Thyroid gland (tissue), 4 donors: ENCODE measurements at regions not wholly inside any gene's neighbourhood (a gene's known extent, or its start where the extent isn't known, plus 50 kb on each side); places are given as distances from the start of the nearest gene placed in this dataset.

Experiments used
- DNase-seq, 2 donors: peaks; one replicate each; pipeline ENCODE4 v3.0.0-alpha.2; 2019
- H3K27ac ChIP-seq, 3 donors: fragments of 200-600 bp; sonication (generic); 1 replicate in 2 of 3; 2 replicates in 1 of 3; pipeline ENCODE4 v1.5.1; 2016 to 2019; ENCODE audit warnings: mild to moderate bottlenecking in 1 of 3, moderate library complexity in 1 of 3
- H3K27me3 ChIP-seq: fragments of 200-600 bp; sonication (generic); one replicate; pipeline ENCODE4 v1.5.1; 2019
- H3K36me3 ChIP-seq, 2 donors: fragments of 200-600 bp; sonication (generic); one replicate each; pipeline ENCODE4 v1.5.1; 2016 to 2019
- H3K4me1 ChIP-seq, 2 donors: fragments of 200-600 bp; sonication (generic); one replicate each; pipeline ENCODE4 v1.5.1; 2017 to 2019
- H3K4me3 ChIP-seq, 3 donors: fragments of 200-600 bp; sonication (generic); replicated peaks in 1 of 3; 1 replicate in 2 of 3; 2 replicates in 1 of 3; pipeline ENCODE4 v1.5.1; 2016; ENCODE audit warnings: mild to moderate bottlenecking in 1 of 3
- H3K9me3 ChIP-seq: fragments of 200-600 bp; sonication (generic); one replicate; pipeline ENCODE4 v1.5.1; 2017
- CTCF ChIP-seq, 6 experiments: fragments of 200-600 bp in 3 of 6; fragments of 450-650 bp in 3 of 6; sonication (generic) in 3 of 6; IDR thresholded peaks; one replicate each; pipeline ENCODE4 v1.5.1; 2016 to 2019; ENCODE audit warnings: antibody characterized with exemption in 6 of 6, mild to moderate bottlenecking in 2 of 6, inconsistent platforms in 1 of 6, moderate library complexity in 1 of 6
- POLR2A ChIP-seq, 2 donors: fragments of 450-650 bp; IDR thresholded peaks; one replicate each; pipeline ENCODE4 v1.6.1; 2017; ENCODE audit warnings: antibody characterized with exemption in 2 of 2, mild to moderate bottlenecking in 2 of 2, moderate library complexity in 1 of 2
- WGBS, 2 donors: methylation state at CpG; one replicate each; pipeline ENCODE4 v1.1.5; 2017; 5-methylcytosine and 5-hydroxymethylcytosine counted together
- intact Hi-C: fragments of 100-400 bp; cut with DNase I; formaldehyde crosslinking; loops from one replicate; pipeline ENCODE4 v1.15.1; 2023

GRCh38 chr9:103898550-103898949, 195.6 kb upstream of the SMC2 start:
- 40 to 49% methylated on average over 1 of the region's 1 CpG for WGBS, 2 donors
- Histone ChIP-seq H3K36me3 (no peaks in the 10 kb centered on the region), H3K4me3 (no peak overlapping the region), H3K27ac (no peak overlapping the region), H3K9me3 (no peaks in the 10 kb centered on the region), H3K4me1 (no peaks in the 10 kb centered on the region), H3K27me3 (no peaks in the 10 kb centered on the region)
- DNase-seq: no peak
- TF ChIP-seq POLR2A (IDR thresholded peaks at IDR 0.05): no peak
- no peak for TF ChIP-seq CTCF (IDR thresholded peaks at IDR 0.05)
- intact Hi-C loops: no loop called here

- Histone ChIP-seq H3K4me1 (no peaks in the 10 kb centered on the region), H3K36me3 (no peaks in the 10 kb centered on the region), H3K4me3 (no peak overlapping the region), H3K27me3 (no peaks in the 10 kb centered on the region), H3K27ac (no peak overlapping the region), H3K9me3 (no peaks in the 10 kb centered on the region)
- intact Hi-C loops: no loop called here
- no peak for DNase-seq
- WGBS, 2 donors: 47 to 58% methylated on average over 1 of the region's 1 CpG
- TF ChIP-seq POLR2A (IDR thresholded peaks at IDR 0.05): no peak
- TF ChIP-seq CTCF (IDR thresholded peaks at IDR 0.05): no peak
These were observed 194.2 kb upstream of the SMC2 start for GRCh38 chr9:103899866-103900265.

- no peaks in the 10 kb centered on the region for H3K9me3 ChIP-seq
- WGBS, 2 donors: 69 to 74% methylated on average over 2 of the region's 2 CpGs
- intact Hi-C loops: no loop called here
- TF ChIP-seq POLR2A (IDR thresholded peaks at IDR 0.05) (no peak), CTCF (IDR thresholded peaks at IDR 0.05) (no peak)
- H3K27ac ChIP-seq: no peak overlapping the region
- DNase-seq: no peak
- H3K4me1 ChIP-seq: no peaks in the 10 kb centered on the region
- H3K36me3 ChIP-seq: no peaks in the 10 kb centered on the region
- no peaks in the 10 kb centered on the region for H3K27me3 ChIP-seq
- no peak overlapping the region for H3K4me3 ChIP-seq
These were observed 193.6 kb upstream of the SMC2 start for GRCh38 chr9:103900466-103900865.

GRCh38 chr9:103902263-103902662, 191.8 kb upstream of the SMC2 start:
- TF ChIP-seq CTCF (IDR thresholded peaks at IDR 0.05) (no peak), POLR2A (IDR thresholded peaks at IDR 0.05) (no peak)
- intact Hi-C loops: no loop called here

GRCh38 chr9:103904242-103904641, 189.9 kb upstream of the SMC2 start:
- no peaks in the 10 kb centered on the region for H3K27me3 ChIP-seq
- no peaks in the 10 kb centered on the region for H3K9me3 ChIP-seq
- no peak for DNase-seq
- no peak for TF ChIP-seq CTCF (IDR thresholded peaks at IDR 0.05)
- TF ChIP-seq POLR2A (IDR thresholded peaks at IDR 0.05): no peak
- H3K4me1 ChIP-seq: no peaks in the 10 kb centered on the region
- 8 to 13% methylated on average over 1 of the region's 1 CpG for WGBS, 2 donors
- H3K36me3 ChIP-seq: no peaks in the 10 kb centered on the region
- intact Hi-C loops: no loop called here
- no peak overlapping the region for H3K27ac ChIP-seq
- H3K4me3 ChIP-seq: no peak overlapping the region

More at GRCh38 chr9:103902263-103902662, 191.8 kb upstream of the SMC2 start:
- no peaks in the 10 kb centered on the region for H3K36me3 ChIP-seq
- WGBS, 2 donors: 68 to 85% methylated on average over 2 of the region's 2 CpGs
- H3K4me1 ChIP-seq: no peaks in the 10 kb centered on the region
- H3K9me3 ChIP-seq: no peaks in the 10 kb centered on the region
- H3K27ac ChIP-seq: no peak overlapping the region
- no peak for DNase-seq
- H3K4me3 ChIP-seq: no peak overlapping the region
- H3K27me3 ChIP-seq: no peaks in the 10 kb centered on the region
